AG04449 (cell line): ENCODE measurements at regions not wholly inside any gene's neighbourhood (a gene's known extent, or its start where the extent isn't known, plus 50 kb on each side); places are given as distances from the start of the nearest gene placed in this dataset.

Experiments used
- CTCF ChIA-PET: fragments of 350-600 bp; formaldehyde crosslinking; extraction: SDS; loops from one replicate; lab custom pipeline; 2021; ENCODE audit warnings: antibody characterized with exemption; lab: Yijun Ruan, JAX
- POLR2A ChIA-PET: fragments of 400-600, 350-600 bp; formaldehyde crosslinking; extraction: SDS; loops from one replicate; lab custom pipeline; 2020; ENCODE audit warnings: antibody characterized with exemption, inconsistent platforms; lab: Yijun Ruan, JAX
- DNase-seq: peaks from one replicate; pipeline ENCODE4 v3.0.0-alpha.2; 2010; ENCODE audit warnings: low read depth, low spot score
- H3K4me3 ChIP-seq: 2 replicates; pipeline ENCODE4 v1.5.1; 2011; ENCODE audit warnings: low read depth, mild to moderate bottlenecking, control low read depth, low read length
- TF ChIP-seq, protein P1 (sequence below): IDR thresholded peaks from one replicate; pipeline ENCODE4 v1.5.1; 2011; ENCODE audit warnings: mild to moderate bottlenecking, moderate library complexity, low read length, control low read depth, inconsistent platforms; ENCODE audit not compliant: insufficient read depth; ENCODE audit errors: missing control alignments

DNA sequence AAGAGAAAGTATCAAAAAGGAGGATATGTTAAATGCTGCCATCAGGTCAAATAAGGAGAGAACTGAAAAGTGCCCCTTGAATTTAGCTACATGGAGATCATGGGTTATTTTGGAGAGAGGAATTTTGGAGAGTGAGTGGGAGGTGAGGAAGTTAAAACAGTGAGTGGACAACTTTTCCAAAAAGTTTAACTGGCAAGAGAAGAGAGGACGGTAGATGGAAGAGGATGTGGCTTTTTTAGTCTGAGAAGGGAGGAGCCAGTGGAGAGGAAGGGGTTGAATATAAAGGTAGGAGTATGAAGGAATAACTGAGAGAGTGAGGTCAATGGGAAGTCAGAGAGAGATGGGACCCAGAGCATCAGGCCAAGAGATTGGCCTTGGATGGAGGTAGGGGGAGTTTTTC, 62.5 kb upstream of the NFE2L2 start:
- ChIA-PET CTCF (interaction anchor here (1.2 to 2.5 kb wide), 4 partner anchors 9 to 178 kb away, joined by 3 to 13 read pairs (median 6); no protein-coding TSS in a partner anchor), POLR2A (interaction anchor here (0.7 kb wide), 1 partner anchor 24 kb away, joined by 4 read pairs; no protein-coding TSS in a partner anchor)

DNA sequence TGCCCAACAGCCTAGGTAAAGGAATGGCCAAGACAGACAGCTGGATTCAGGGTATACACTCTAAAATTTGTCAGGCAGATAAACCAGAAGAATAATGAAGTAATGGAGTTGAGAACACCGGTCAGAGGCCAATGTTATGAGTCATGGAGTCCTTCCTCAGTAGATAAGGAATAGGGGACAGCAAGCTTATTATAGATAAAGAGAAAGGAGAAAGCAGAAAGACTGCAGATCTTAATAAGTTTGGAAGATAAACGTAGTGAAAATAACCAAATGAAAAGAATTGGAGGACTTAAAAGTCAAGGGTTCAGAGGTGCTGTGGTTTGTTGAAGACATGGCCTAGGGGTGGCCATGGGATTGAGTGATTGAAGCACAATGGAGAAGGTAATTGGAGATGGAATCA, 63.5 kb upstream of the NFE2L2 start:
- POLR2A ChIA-PET, result no interaction called here
- no peak for DNase-seq

More for the DNA sequence above, 62.5 kb upstream of the NFE2L2 start:
- no peak overlapping the region for H3K4me3 ChIP-seq
- TF ChIP-seq, protein P1, sequence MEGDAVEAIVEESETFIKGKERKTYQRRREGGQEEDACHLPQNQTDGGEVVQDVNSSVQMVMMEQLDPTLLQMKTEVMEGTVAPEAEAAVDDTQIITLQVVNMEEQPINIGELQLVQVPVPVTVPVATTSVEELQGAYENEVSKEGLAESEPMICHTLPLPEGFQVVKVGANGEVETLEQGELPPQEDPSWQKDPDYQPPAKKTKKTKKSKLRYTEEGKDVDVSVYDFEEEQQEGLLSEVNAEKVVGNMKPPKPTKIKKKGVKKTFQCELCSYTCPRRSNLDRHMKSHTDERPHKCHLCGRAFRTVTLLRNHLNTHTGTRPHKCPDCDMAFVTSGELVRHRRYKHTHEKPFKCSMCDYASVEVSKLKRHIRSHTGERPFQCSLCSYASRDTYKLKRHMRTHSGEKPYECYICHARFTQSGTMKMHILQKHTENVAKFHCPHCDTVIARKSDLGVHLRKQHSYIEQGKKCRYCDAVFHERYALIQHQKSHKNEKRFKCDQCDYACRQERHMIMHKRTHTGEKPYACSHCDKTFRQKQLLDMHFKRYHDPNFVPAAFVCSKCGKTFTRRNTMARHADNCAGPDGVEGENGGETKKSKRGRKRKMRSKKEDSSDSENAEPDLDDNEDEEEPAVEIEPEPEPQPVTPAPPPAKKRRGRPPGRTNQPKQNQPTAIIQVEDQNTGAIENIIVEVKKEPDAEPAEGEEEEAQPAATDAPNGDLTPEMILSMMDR, result no peak
- no peak for DNase-seq

DNA sequence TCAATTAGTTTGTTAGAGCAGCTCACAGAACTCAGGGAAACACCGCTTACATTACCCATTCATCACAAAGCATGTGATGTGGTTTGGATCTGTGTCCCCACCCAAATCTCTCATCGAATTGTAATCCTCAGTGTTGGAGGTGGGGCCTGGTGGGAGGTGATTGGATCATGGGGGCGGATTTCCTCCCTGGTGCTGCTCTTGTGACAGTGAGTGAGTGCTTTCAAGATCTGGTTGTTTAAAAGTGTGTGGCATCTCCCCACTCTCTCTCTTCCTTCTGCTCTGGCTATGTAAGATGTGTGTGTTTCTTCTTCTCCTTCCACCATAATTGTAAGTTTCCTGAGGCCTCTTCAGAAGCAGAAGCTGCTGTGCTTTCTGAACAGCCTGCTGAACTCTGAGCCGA, 63.5 kb upstream of the AGPS start:
- POLR2A ChIA-PET, result no interaction called here
- TF ChIP-seq, protein P1, result no peak
- H3K4me3 ChIP-seq, result no peak overlapping the region
- DNase-seq, result no peak
- CTCF ChIA-PET, result interaction anchor here (1.2 to 3.2 kb wide), 4 partner anchors 33 to 180 kb away, joined by 4 to 37 read pairs (median 8); no protein-coding TSS in a partner anchor

More for the DNA sequence above, 63.5 kb upstream of the NFE2L2 start:
- CTCF ChIA-PET, result interaction anchor here (1.2 to 3.2 kb wide), 4 partner anchors 32 to 179 kb away, joined by 4 to 37 read pairs (median 8); no protein-coding TSS in a partner anchor
- TF ChIP-seq, protein P1, result no peak
- no peak overlapping the region for H3K4me3 ChIP-seq

DNA sequence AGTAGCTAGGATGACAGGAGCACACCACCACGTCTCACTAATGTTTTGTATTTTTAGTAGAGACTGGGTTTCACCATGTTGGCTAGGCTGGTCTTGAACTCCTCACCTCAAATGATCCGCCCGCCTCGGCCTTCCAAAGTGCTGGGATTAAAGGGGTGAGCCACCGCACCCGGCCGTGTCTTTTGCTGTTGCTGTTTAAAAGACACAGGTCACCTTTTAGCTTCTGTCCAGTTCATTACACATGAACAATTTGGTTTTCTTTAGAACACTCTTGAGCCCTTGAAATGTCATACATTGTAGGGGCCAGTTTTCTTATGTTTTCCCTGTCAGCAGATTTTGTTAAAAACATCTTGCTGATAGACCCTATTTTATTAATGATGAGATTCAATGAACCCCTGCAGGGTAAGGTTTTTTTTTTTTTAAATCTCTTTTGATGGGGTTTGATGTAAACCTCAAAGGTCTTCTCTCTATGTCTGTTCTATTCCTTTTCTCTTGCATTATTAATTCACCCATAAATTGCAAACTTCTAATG, 61.0 kb upstream of the AGPS start:
- no peak for DNase-seq
- TF ChIP-seq, protein P1, result no peak
- H3K4me3 ChIP-seq, result no peak overlapping the region
- CTCF ChIA-PET, result interaction anchor here (0.9 to 1.2 kb wide), 2 partner anchors 85 to 167 kb away, joined by 3 to 16 read pairs; no protein-coding TSS in a partner anchor
- POLR2A ChIA-PET, result no interaction called here

DNA sequence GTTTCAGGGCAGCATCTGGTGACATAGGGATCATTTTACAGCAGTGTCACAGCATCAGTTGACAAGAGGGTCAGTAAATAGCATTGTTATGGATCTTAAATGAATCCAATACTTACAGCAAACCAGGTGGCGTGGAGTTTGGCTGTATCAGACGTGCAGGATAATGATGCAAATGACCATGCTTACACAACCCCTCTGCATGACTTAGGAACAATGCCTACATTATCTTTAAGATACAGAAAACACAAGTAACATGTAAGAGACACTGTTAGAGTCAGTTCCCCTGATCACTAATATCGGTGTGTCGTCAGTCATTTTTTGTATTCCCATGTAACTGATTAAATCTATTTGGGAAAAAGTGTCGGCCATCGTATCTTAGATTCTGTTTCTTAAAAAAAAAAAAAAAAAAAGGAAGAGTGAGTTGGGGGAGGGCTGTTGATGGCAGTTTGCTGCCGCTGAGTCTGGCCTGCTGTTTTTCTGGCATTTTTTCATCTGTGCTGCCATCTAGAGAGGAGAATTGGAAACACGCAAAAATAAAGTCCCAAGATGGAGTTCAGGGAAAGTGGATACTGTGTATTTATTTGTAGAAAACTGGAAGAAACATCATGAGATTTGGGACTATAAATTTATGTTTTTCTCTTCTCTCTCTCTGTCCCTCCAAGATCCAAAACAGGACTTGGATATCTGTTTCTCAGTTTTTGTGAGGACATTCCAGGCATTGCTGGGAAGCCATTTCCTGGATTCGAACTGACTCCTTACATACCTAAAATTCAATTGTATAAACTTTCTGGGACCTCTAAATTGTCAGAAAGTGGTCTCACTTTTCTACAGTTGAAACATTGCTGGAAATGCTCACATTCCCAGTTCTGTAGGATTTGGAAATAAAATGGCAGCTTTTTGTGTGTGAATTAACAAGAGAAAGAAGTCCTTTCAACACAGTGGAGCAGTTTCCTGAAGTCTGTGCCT, 60.3 kb upstream of the AGPS start:
- TF ChIP-seq, protein P1, result peak; percentile 50
- CTCF ChIA-PET, result interaction anchor here (0.9 to 10.1 kb wide), 18 partner anchors 13 to 431 kb away, joined by 3 to 224 read pairs (median 6); partner anchors contain the start of genes AGPS and NFE2L2
- H3K4me3 ChIP-seq, result no peak overlapping the region
- POLR2A ChIA-PET, result interaction anchor here (0.7 kb wide), 1 partner anchor 69 kb away, joined by 3 read pairs; no protein-coding TSS in a partner anchor
- no peak for DNase-seq
